Activated naive CD8-positive, alpha-beta T cell (primary cell): ENCODE measurements at regions not wholly inside any gene's neighbourhood (a gene's known extent, or its start where the extent isn't known, plus 50 kb on each side); places are given as distances from the start of the nearest gene placed in this dataset.

Experiments
- H3K27ac Mint-ChIP-seq: one replicate; pipeline ENCODE4 v1.8.0; 2021; ENCODE audit warnings: mixed read lengths
- H3K27me3 Mint-ChIP-seq: one replicate; pipeline ENCODE4 v1.8.0; 2021; ENCODE audit warnings: mixed read lengths
- H3K36me3 Mint-ChIP-seq: one replicate; pipeline ENCODE4 v1.8.0; 2021; ENCODE audit warnings: mixed read lengths
- H3K4me1 Mint-ChIP-seq: one replicate; pipeline ENCODE4 v1.8.0; 2021; ENCODE audit warnings: low read depth, mixed read lengths
- H3K4me3 Mint-ChIP-seq: one replicate; pipeline ENCODE4 v1.8.0; 2021; ENCODE audit warnings: mild to moderate bottlenecking, mixed read lengths
- H3K9me3 Mint-ChIP-seq: one replicate; pipeline ENCODE4 v1.8.0; 2021; ENCODE audit warnings: low read depth, mixed read lengths

GRCh38 chr11:72493426-72494108 lies 59.2 kb upstream of the CLPB start:
- H3K27me3 Mint-ChIP-seq = no peaks in the 10 kb centered on the region
- H3K4me3 Mint-ChIP-seq = no peak overlapping the region
- no peaks in the 10 kb centered on the region for H3K36me3 Mint-ChIP-seq
- H3K9me3 Mint-ChIP-seq = no peaks in the 10 kb centered on the region
- H3K27ac Mint-ChIP-seq = no peak overlapping the region
- H3K4me1 Mint-ChIP-seq = peaks cover 6% of the 10 kb centered on the region

- no peak overlapping the region for H3K27ac Mint-ChIP-seq
- no peaks in the 10 kb centered on the region for H3K27me3 Mint-ChIP-seq
- no peaks in the 10 kb centered on the region for H3K36me3 Mint-ChIP-seq
- no peak overlapping the region for H3K4me3 Mint-ChIP-seq
- peaks cover 6% of the 10 kb centered on the region for H3K4me1 Mint-ChIP-seq
- H3K9me3 Mint-ChIP-seq = no peaks in the 10 kb centered on the region
Measured at GRCh38 chr11:72491001-72491400, 56.7 kb upstream of the CLPB start.
